HL-60 (cell line): ENCODE measurements at regions not wholly inside any gene's neighbourhood (a gene's known extent, or its start where the extent isn't known, plus 50 kb on each side); places are given as distances from the start of the nearest gene placed in this dataset.

ENCODE experiments used
- DNase-seq, 2 experiments: peaks; one replicate each; pipeline ENCODE4 v3.0.0-alpha.2; 2010 to 2020; ENCODE audit warnings: low read depth in 1 of 2, low spot score in 1 of 2
- H3K27ac ChIP-seq: fragments of 250-450 bp; sonication (Bioruptor Pico); replicated peaks from 2 replicates; pipeline ENCODE4 v1.5.1; 2020; ENCODE audit warnings: mild to moderate bottlenecking, moderate library complexity
- H3K27me3 ChIP-seq: fragments of 250-450 bp; sonication (Bioruptor Pico); 2 replicates; pipeline ENCODE4 v1.5.1; 2021; ENCODE audit warnings: mild to moderate bottlenecking, moderate library complexity; ENCODE audit not compliant: insufficient read depth, poor library complexity, severe bottlenecking
- H3K4me3 ChIP-seq: replicated peaks from 2 replicates; pipeline ENCODE4 v1.5.1; 2011; ENCODE audit warnings: mild to moderate bottlenecking, control low read depth, low read length; ENCODE audit not compliant: insufficient read depth
- GABPA ChIP-seq: IDR thresholded peaks from 2 replicates; pipeline ENCODE4 v1.6.1; 2012; ENCODE audit warnings: low read depth
- POLR2AphosphoS5 ChIP-seq: IDR thresholded peaks from 2 replicates; pipeline ENCODE4 v1.6.1; 2012; ENCODE audit warnings: low read depth
- SPI1 ChIP-seq: IDR thresholded peaks from 2 replicates; pipeline ENCODE4 v1.6.1; 2012; ENCODE audit warnings: low read depth, mild to moderate bottlenecking, borderline replicate concordance
- TF ChIP-seq, protein P1 (sequence below): IDR thresholded peaks from 2 replicates; pipeline ENCODE4 v1.6.1; 2012; ENCODE audit warnings: low read depth; ENCODE audit not compliant: insufficient replicate concordance
- TF ChIP-seq, protein P2 (sequence below): IDR thresholded peaks from one replicate; pipeline ENCODE4 v1.5.1; 2011; ENCODE audit warnings: low read length, control low read depth, inconsistent platforms; ENCODE audit not compliant: insufficient read depth

DNA sequence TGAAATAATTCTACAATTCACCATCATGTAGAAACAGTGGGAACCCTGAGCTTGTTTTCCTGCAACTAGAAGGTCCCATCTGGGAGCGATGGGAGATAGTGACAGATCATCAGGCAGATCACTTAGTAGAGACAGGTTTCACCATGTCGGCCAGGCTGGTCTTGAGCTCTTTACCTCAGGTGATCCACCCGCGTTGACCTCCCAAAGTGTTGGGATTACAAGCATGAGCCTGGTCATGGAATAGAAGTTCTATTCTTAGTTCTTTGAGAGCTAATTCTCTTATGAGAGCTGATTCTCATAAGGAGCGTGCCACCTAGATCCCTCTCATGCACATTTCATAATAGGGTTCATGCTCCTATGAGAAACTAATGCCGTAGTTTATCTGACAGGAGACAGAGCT is 778.0 kb upstream of the AUTS2 start:
- no peak overlapping the region for H3K4me3 ChIP-seq
- TF ChIP-seq, protein P1, sequence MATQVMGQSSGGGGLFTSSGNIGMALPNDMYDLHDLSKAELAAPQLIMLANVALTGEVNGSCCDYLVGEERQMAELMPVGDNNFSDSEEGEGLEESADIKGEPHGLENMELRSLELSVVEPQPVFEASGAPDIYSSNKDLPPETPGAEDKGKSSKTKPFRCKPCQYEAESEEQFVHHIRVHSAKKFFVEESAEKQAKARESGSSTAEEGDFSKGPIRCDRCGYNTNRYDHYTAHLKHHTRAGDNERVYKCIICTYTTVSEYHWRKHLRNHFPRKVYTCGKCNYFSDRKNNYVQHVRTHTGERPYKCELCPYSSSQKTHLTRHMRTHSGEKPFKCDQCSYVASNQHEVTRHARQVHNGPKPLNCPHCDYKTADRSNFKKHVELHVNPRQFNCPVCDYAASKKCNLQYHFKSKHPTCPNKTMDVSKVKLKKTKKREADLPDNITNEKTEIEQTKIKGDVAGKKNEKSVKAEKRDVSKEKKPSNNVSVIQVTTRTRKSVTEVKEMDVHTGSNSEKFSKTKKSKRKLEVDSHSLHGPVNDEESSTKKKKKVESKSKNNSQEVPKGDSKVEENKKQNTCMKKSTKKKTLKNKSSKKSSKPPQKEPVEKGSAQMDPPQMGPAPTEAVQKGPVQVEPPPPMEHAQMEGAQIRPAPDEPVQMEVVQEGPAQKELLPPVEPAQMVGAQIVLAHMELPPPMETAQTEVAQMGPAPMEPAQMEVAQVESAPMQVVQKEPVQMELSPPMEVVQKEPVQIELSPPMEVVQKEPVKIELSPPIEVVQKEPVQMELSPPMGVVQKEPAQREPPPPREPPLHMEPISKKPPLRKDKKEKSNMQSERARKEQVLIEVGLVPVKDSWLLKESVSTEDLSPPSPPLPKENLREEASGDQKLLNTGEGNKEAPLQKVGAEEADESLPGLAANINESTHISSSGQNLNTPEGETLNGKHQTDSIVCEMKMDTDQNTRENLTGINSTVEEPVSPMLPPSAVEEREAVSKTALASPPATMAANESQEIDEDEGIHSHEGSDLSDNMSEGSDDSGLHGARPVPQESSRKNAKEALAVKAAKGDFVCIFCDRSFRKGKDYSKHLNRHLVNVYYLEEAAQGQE = no peak
- no peak for TF ChIP-seq GABPA
- TF ChIP-seq POLR2AphosphoS5 = no peak
- TF ChIP-seq SPI1 = no peak
- TF ChIP-seq, protein P2, sequence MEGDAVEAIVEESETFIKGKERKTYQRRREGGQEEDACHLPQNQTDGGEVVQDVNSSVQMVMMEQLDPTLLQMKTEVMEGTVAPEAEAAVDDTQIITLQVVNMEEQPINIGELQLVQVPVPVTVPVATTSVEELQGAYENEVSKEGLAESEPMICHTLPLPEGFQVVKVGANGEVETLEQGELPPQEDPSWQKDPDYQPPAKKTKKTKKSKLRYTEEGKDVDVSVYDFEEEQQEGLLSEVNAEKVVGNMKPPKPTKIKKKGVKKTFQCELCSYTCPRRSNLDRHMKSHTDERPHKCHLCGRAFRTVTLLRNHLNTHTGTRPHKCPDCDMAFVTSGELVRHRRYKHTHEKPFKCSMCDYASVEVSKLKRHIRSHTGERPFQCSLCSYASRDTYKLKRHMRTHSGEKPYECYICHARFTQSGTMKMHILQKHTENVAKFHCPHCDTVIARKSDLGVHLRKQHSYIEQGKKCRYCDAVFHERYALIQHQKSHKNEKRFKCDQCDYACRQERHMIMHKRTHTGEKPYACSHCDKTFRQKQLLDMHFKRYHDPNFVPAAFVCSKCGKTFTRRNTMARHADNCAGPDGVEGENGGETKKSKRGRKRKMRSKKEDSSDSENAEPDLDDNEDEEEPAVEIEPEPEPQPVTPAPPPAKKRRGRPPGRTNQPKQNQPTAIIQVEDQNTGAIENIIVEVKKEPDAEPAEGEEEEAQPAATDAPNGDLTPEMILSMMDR = no peak
- H3K27me3 ChIP-seq = no peaks in the 10 kb centered on the region
- no peak overlapping the region for H3K27ac ChIP-seq
- no peak for DNase-seq

DNA sequence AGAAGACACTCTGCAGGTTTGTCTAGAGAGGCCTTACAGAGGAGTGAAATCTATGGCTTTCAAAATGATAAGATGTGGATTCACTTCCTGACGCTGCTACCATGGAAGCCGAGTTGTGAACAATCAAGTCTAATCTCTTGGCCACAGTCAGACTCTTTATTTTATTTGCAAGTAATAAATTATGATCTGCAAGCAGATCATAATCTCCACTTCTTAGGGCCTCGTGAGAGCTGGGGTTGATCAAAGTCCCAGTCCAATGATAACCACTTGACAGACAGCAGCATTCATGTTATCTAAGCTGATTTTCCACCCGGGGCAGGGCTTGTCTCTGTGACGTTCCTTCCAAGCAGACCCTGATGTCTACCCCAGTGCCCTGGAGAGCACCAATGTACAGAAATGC is 776.4 kb upstream of the AUTS2 start:
- DNase-seq = no peak
- H3K27me3 ChIP-seq = no peaks in the 10 kb centered on the region
- no peak overlapping the region for H3K27ac ChIP-seq
- no peak overlapping the region for H3K4me3 ChIP-seq
- no peak for TF ChIP-seq GABPA
- TF ChIP-seq, protein P1 = no peak
- no peak for TF ChIP-seq SPI1
- TF ChIP-seq, protein P2 = no peak
- TF ChIP-seq POLR2AphosphoS5 = no peak

DNA sequence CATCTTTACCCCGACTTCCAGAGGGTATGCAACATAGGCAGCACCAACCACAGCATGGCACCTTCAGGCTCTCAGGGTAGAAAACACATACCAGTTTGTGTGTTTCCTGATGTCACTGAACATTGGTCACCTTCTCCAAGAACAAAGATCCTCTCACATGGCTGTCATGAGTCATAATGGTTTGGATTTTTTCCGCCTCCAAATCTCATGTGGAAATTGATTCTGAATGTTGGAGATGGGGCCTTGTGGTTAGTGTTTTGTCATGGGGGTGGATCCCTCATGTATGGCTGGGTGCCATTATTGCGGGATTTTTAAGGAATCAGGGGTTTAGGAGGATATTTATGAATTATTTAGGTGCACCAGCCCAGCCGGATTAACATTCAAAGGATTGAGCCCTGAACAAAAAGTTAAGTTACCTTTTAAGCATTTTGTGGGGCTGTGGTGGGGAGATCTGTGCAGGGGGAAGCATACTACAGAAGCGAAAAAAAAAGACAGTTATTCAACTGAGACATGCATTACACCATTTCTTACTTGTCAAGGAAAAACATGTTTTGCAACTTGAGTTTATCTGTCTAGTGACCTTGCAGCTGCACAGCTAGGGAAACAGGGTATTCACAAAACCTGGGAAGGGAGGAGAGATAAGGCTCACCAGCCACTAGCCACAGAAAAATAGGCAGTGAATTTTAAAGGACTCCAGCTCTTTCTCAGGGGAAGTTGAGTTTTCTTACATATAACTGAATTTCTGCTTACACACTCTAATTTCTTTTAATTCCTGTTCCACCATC is 774.1 kb upstream of the AUTS2 start:
- Histone ChIP-seq H3K27me3 (no peaks in the 10 kb centered on the region), H3K4me3 (no peak overlapping the region), H3K27ac (no peak overlapping the region)
- no peak for DNase-seq
- TF ChIP-seq SPI1 = no peak
- TF ChIP-seq, protein P1 = no peak
- TF ChIP-seq POLR2AphosphoS5 = no peak
- TF ChIP-seq GABPA = no peak
- TF ChIP-seq, protein P2 = no peak
